GM12878 (cell line): ENCODE measurements at regions not wholly inside any gene's neighbourhood (a gene's known extent, or its start where the extent isn't known, plus 50 kb on each side); places are given as distances from the start of the nearest gene placed in this dataset.

Experiments used
- ATAC-seq: fragments of 200-7000 bp; cut with Tn5 transposase; 3 replicates; pipeline ENCODE4 v1.9.1; 2020; ENCODE audit warnings: mild to moderate bottlenecking, moderate library complexity
- BruUV-seq: library from RNA; stranded (reverse); fragments of 400-500 nt; replicated peaks from 2 replicates; lab custom pipeline; 2021; lab: Mats Ljungman, UMichigan
- CTCF ChIA-PET: fragments of 300-600 bp; sonication (Branson Sonifier 250); formaldehyde crosslinking; extraction: SDS; loops from one replicate; lab custom pipeline; 2021; ENCODE audit warnings: inconsistent platforms; lab: Yijun Ruan, JAX
- POLR2A ChIA-PET: fragments of 350-600 bp; formaldehyde crosslinking; extraction: SDS; loops from one replicate; lab custom pipeline; 2021; ENCODE audit warnings: inconsistent platforms; lab: Charles Lee
- RAD21 ChIA-PET: fragments of 300-600 bp; sonication (Branson Sonifier 250); formaldehyde crosslinking; loops from one replicate; lab custom pipeline; 2023; ENCODE audit warnings: antibody characterized with exemption; ENCODE audit not compliant: unreplicated experiment; lab: Charles Lee
- SMC1A ChIA-PET: fragments of 300-600 bp; sonication (Branson Sonifier 250); formaldehyde crosslinking; loops from one replicate; lab custom pipeline; 2023; ENCODE audit not compliant: unreplicated experiment, uncharacterized antibody; lab: Charles Lee
- DNase-seq: peaks from one replicate; pipeline ENCODE4 v3.0.0-alpha.2; 2011; ENCODE audit warnings: low read depth, low spot score
- FAIRE-seq: peaks from 3 replicates; lab custom pipeline; 2011; peaks lifted over from hg19 to GRCh38; lab: Jason Lieb, UNC
- H2AFZ ChIP-seq: 2 replicates; pipeline ENCODE4 v1.6.0; 2011; ENCODE audit warnings: low read depth, low read length, control low read depth; ENCODE audit not compliant: control insufficient read depth
- H3K27ac ChIP-seq: 2 replicates; pipeline ENCODE4 v1.5.1; 2011; ENCODE audit warnings: control low read depth; ENCODE audit not compliant: control insufficient read depth, insufficient read depth
- H3K27me3 ChIP-seq, 2 experiments: replicated peaks in 1 of 2; 2 replicates each; pipeline versions ENCODE4 v1.6.0 to v1.6.1; 2011; ENCODE audit warnings: low read length in 1 of 2; ENCODE audit not compliant: control insufficient read depth in 2 of 2, insufficient read depth in 2 of 2
- H3K36me3 ChIP-seq, 2 experiments: 2 replicates each; pipeline ENCODE4 v1.5.1; 2011; ENCODE audit warnings: low read length in 1 of 2; ENCODE audit not compliant: control insufficient read depth in 2 of 2, insufficient read depth in 2 of 2
- H3K4me1 ChIP-seq: 2 replicates; pipeline ENCODE4 v1.6.1; 2011; ENCODE audit warnings: mild to moderate bottlenecking, low read length, moderate library complexity, mixed read lengths; ENCODE audit not compliant: control insufficient read depth, insufficient read depth
- H3K4me2 ChIP-seq: 2 replicates; pipeline ENCODE4 v1.6.0; 2011; ENCODE audit warnings: control low read depth; ENCODE audit not compliant: control insufficient read depth, insufficient read depth
- H3K4me3 ChIP-seq: fragments of 200-600 bp; sonication (generic); 2 replicates; pipeline ENCODE4 v1.5.1; 2016
- H3K79me2 ChIP-seq: 2 replicates; pipeline ENCODE4 v1.6.0; 2011; ENCODE audit warnings: low read length; ENCODE audit not compliant: control insufficient read depth, insufficient read depth
- H3K9ac ChIP-seq: 2 replicates; pipeline ENCODE4 v1.8.0; 2011; ENCODE audit warnings: low read length, control low read depth, mixed read lengths; ENCODE audit not compliant: control insufficient read depth, insufficient read depth
- H3K9me3 ChIP-seq: replicated peaks from 3 replicates; pipeline ENCODE4 v1.5.1; 2011; ENCODE audit warnings: mild to moderate bottlenecking, low read length; ENCODE audit not compliant: control insufficient read depth, insufficient read depth
- H4K20me1 ChIP-seq: 2 replicates; pipeline ENCODE4 v1.6.0; 2011; ENCODE audit not compliant: control insufficient read depth, insufficient read depth
- CREB1 ChIP-seq: IDR thresholded peaks from 2 replicates; pipeline ENCODE4 v1.6.1; 2012; ENCODE audit warnings: low read depth, mild to moderate bottlenecking, inconsistent platforms
- GABPA ChIP-seq: IDR thresholded peaks from 2 replicates; pipeline ENCODE4 v1.6.1; 2014; ENCODE audit warnings: antibody characterized with exemption, low read depth, mild to moderate bottlenecking, inconsistent platforms
- NFYA ChIP-seq: IDR thresholded peaks from 2 replicates; pipeline ENCODE4 v1.6.1; 2011; ENCODE audit warnings: low read depth, mild to moderate bottlenecking, low read length, improper control_type of control experiment, borderline replicate concordance
- WRNIP1 ChIP-seq: IDR thresholded peaks from 2 replicates; pipeline ENCODE4 v1.6.1; 2011; ENCODE audit warnings: low read depth, low read length, improper control_type of control experiment, borderline replicate concordance
- WGBS: methylation state at CpG from one replicate; pipeline ENCODE4 v1.1.6; 2016; ENCODE audit warnings: low lambda C conversion rate; ENCODE audit not compliant: insufficient replicate concordance, insufficient coverage; ENCODE audit errors: missing lambda C conversion rate; 5-methylcytosine and 5-hydroxymethylcytosine counted together
- in situ Hi-C: fragments of 300-500 bp; cut with MboI; formaldehyde crosslinking; loops from 9 replicates; pipeline ENCODE4 v1.14.3; 2018; ENCODE audit warnings: mixed read lengths
- intact Hi-C: fragments of 100-400 bp; cut with micrococcal nuclease; formaldehyde crosslinking; loops from one replicate; pipeline ENCODE4 v1.14.2; 2022; ENCODE audit not compliant: unreplicated experiment
- TF ChIP-seq, protein P1 (sequence below): IDR thresholded peaks from 2 replicates; pipeline ENCODE4 v1.6.1; 2011; ENCODE audit warnings: low read depth, low read length, improper control_type of control experiment, borderline replicate concordance
- TF ChIP-seq, protein P2 (sequence below): IDR thresholded peaks from 2 replicates; pipeline ENCODE4 v1.6.1; 2012; ENCODE audit warnings: low read depth, low read length, improper control_type of control experiment
- TF ChIP-seq, protein P3 (sequence below): IDR thresholded peaks from 2 replicates; pipeline ENCODE4 v1.6.1; 2012; ENCODE audit warnings: low read depth, low read length, improper control_type of control experiment
- TF ChIP-seq, protein P4 (sequence below): IDR thresholded peaks from 2 replicates; pipeline ENCODE4 v1.6.1; 2012; ENCODE audit warnings: low read length, inconsistent platforms
- TF ChIP-seq, protein P5 (sequence below): fragments of 450-650 bp; conservative IDR thresholded peaks from 2 replicates; pipeline ENCODE4 v1.6.1; 2017; ENCODE audit warnings: mild to moderate bottlenecking, moderate library complexity

DNA sequence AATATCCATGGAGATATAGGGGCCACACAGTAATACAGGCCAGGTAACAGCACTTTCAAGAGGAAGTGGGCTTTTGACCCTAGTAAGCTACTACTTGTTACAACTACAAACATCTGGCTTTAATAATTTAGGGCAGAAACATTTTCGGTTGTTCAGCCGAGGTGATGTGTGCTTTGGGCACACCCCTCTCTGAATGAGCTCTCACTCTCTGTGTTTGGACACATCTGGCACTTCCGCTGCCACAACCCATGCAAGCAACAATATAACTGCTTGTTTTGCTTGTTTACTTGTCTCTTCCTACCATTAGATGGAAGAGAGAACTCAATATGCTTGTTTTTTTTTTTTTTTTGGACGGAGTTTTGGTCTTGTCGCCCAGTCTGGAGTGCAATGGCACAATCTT lies 277.2 kb downstream of the HS3ST1 start:
- SMC1A ChIA-PET = interaction anchor here (0.7 kb wide), 1 partner anchor 62 kb away, joined by 3 read pairs; no protein-coding TSS in a partner anchor
- H3K4me1 ChIP-seq = no peaks in the 10 kb centered on the region
- H2AFZ ChIP-seq = no peak overlapping the region
- H3K27ac ChIP-seq = no peak overlapping the region
- RAD21 ChIA-PET = no interaction called here
- no TSS peak for BruUV-seq
- no peaks in the 10 kb centered on the region for H3K79me2 ChIP-seq
- H3K36me3 ChIP-seq = no peaks in the 10 kb centered on the region
- no peaks in the 10 kb centered on the region for H3K27me3 ChIP-seq
- no peak overlapping the region for H3K9ac ChIP-seq
- ATAC-seq (no peak), FAIRE-seq (no peak), DNase-seq (no peak)
- TF ChIP-seq, protein P1, sequence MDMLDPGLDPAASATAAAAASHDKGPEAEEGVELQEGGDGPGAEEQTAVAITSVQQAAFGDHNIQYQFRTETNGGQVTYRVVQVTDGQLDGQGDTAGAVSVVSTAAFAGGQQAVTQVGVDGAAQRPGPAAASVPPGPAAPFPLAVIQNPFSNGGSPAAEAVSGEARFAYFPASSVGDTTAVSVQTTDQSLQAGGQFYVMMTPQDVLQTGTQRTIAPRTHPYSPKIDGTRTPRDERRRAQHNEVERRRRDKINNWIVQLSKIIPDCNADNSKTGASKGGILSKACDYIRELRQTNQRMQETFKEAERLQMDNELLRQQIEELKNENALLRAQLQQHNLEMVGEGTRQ = no peak
- H3K4me2 ChIP-seq = no peak overlapping the region
- CTCF ChIA-PET = no interaction called here
- intact Hi-C loops (no loop called here), in situ Hi-C loops (no loop called here)
- H3K4me3 ChIP-seq = no peak overlapping the region
- POLR2A ChIA-PET = interaction anchor here (0.7 kb wide), 1 partner anchor 21 kb away, joined by 3 read pairs; no protein-coding TSS in a partner anchor
- WGBS = 49% methylated on average over 5 of the region's 5 CpGs
- no peaks in the 10 kb centered on the region for H4K20me1 ChIP-seq
- no peaks in the 10 kb centered on the region for H3K9me3 ChIP-seq

DNA sequence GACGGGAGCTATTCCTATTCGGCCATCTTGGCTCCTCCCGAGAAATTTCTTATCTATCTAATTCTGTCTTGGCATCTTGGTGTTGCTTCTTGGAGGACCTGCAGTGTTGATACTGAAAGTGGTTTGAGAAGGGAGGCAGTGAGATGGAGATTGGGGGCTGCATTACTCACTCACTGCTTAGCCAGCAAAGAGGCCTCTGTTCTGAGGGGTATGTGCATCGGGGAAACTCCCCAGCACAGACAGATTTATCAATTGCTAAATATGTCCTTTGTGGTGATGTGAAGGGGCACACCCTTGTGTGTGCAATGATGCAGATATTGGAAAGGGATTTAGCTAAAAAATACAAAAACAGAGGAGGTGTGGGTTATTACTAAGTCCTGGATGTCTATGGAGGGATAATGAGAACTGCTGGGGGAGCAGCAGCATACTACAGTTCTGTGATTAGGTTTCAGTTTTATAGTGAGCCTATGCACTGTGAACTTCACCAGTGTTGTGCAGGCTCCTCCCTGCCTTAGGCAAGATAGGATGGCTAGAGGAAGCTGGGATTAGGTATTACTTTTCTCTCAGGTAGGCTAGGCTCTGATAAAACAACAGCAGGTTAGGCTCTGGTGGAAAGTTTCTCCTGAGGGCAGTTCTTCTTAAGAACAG lies 279.0 kb downstream of the HS3ST1 start:
- Histone ChIP-seq H3K9ac (no peak overlapping the region), H3K27me3 (no peaks in the 10 kb centered on the region), H3K4me3 (no peak overlapping the region), H3K4me1 (no peaks in the 10 kb centered on the region), H3K36me3 (no peaks in the 10 kb centered on the region), H3K4me2 (no peak overlapping the region), H3K9me3 (no peaks in the 10 kb centered on the region), H2AFZ (no peak overlapping the region), H4K20me1 (no peaks in the 10 kb centered on the region), H3K79me2 (no peaks in the 10 kb centered on the region), H3K27ac (no peak overlapping the region)
- TF ChIP-seq, protein P2, sequence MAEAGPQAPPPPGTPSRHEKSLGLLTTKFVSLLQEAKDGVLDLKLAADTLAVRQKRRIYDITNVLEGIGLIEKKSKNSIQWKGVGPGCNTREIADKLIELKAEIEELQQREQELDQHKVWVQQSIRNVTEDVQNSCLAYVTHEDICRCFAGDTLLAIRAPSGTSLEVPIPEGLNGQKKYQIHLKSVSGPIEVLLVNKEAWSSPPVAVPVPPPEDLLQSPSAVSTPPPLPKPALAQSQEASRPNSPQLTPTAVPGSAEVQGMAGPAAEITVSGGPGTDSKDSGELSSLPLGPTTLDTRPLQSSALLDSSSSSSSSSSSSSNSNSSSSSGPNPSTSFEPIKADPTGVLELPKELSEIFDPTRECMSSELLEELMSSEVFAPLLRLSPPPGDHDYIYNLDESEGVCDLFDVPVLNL = no peak
- TF ChIP-seq, protein P3, sequence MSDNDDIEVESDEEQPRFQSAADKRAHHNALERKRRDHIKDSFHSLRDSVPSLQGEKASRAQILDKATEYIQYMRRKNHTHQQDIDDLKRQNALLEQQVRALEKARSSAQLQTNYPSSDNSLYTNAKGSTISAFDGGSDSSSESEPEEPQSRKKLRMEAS = no peak
- TF ChIP-seq CREB1 = no peak
- no peak for TF ChIP-seq WRNIP1
- TF ChIP-seq GABPA = no peak
- TF ChIP-seq NFYA = no peak
- TF ChIP-seq, protein P4, sequence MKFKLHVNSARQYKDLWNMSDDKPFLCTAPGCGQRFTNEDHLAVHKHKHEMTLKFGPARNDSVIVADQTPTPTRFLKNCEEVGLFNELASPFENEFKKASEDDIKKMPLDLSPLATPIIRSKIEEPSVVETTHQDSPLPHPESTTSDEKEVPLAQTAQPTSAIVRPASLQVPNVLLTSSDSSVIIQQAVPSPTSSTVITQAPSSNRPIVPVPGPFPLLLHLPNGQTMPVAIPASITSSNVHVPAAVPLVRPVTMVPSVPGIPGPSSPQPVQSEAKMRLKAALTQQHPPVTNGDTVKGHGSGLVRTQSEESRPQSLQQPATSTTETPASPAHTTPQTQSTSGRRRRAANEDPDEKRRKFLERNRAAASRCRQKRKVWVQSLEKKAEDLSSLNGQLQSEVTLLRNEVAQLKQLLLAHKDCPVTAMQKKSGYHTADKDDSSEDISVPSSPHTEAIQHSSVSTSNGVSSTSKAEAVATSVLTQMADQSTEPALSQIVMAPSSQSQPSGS = no peak
- TF ChIP-seq, protein P5, sequence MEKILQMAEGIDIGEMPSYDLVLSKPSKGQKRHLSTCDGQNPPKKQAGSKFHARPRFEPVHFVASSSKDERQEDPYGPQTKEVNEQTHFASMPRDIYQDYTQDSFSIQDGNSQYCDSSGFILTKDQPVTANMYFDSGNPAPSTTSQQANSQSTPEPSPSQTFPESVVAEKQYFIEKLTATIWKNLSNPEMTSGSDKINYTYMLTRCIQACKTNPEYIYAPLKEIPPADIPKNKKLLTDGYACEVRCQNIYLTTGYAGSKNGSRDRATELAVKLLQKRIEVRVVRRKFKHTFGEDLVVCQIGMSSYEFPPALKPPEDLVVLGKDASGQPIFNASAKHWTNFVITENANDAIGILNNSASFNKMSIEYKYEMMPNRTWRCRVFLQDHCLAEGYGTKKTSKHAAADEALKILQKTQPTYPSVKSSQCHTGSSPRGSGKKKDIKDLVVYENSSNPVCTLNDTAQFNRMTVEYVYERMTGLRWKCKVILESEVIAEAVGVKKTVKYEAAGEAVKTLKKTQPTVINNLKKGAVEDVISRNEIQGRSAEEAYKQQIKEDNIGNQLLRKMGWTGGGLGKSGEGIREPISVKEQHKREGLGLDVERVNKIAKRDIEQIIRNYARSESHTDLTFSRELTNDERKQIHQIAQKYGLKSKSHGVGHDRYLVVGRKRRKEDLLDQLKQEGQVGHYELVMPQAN = no peak
- RAD21 ChIA-PET = no interaction called here
- FAIRE-seq = no peak
- WGBS = 57% methylated on average over 4 of the region's 4 CpGs
- DNase-seq = no peak
- 0 out of 3 replicates have a peak, but pooled peaks have one; percentile 16 for ATAC-seq
- CTCF ChIA-PET = no interaction called here
- BruUV-seq = no TSS peak
- SMC1A ChIA-PET = no interaction called here
- in situ Hi-C loops (no loop called here), intact Hi-C loops (no loop called here)
- POLR2A ChIA-PET = no interaction called here
